Erythroblast (primary cell): ENCODE measurements at regions not wholly inside any gene's neighbourhood (a gene's known extent, or its start where the extent isn't known, plus 50 kb on each side); places are given as distances from the start of the nearest gene placed in this dataset.

Source experiments
- DNase-seq, 2 experiments: peaks; one replicate each; lab custom pipeline; 2025; lab: John Stamatoyannopoulos, UW
- GATA1 ChIP-seq: IDR thresholded peaks from 2 replicates; pipeline ENCODE4 v1.6.1; 2011; ENCODE audit warnings: low read depth, mild to moderate bottlenecking, control low read depth, low read length, moderate library complexity
- POLR2A ChIP-seq: IDR thresholded peaks from 2 replicates; pipeline ENCODE4 v1.6.1; 2011; ENCODE audit warnings: mild to moderate bottlenecking, low read length

DNA sequence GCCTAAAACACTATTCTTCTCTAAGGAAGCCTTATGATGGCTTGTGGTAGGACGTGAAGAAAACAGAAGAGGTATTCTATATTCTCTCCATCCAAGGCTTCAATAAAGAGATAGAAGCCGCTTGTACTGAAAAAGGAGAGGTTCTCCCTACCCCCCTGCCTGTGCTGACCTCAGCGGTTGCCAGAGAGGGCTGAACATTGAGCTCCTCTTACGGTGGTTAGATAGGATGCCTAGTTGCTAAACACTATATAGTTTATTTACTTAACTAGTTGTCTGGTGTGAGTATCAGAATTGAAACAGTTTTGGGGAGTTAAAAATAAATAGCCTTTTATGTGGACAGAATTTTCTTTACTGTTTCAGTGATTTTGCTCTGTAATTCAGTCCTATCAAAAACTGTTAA, 112.2 kb downstream of the TFPI2 start:
- TF ChIP-seq POLR2A (no peak), GATA1 (no peak)
- DNase-seq: no peak

DNA sequence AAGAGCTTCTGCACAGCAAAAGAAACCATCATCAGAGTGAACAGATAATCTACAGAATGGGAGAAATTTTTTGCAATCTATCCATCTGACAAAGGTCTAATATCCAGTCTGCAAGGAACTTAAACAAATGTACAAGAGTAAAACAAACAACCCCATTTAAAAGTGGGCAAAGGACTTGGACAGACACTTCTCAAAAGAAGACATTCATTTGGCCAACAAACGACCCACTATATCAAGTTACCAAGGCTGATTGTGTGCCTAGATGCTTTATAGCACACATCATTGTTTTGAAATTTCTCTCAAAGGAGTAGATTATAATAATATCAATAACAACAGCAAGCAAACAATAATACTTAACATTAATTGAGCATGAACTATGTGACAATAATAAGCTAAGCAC, 117.1 kb downstream of the TFPI2 start:
- DNase-seq: no peak
- TF ChIP-seq GATA1 (no peak), POLR2A (no peak)

GRCh38 chr7:93765475-93765874, 125.1 kb downstream of the TFPI2 start:
- TF ChIP-seq GATA1: no peak
- TF ChIP-seq POLR2A: no peak
- DNase-seq: no peak

DNA sequence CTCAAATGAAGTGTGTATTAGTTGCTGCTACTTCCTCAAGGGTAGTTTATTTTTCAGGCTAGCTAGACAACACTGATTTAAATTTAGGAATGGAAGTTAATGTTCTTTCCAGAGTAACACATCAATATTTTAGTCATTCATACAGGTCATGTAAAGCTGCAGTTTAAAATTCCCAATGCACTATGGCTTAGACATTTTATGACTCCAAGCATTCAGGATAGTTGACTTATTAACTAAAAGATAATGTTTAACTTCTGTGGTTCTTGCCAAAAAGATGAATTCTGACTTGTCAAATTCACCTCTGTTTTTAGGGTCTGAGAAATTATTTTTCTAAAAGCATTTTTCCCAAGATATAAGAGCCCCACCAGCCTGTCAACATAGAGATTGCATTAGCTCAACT, 131.9 kb downstream of the TFPI2 start:
- no peak for DNase-seq

GRCh38 chr7:93757426-93757825, 133.1 kb downstream of the TFPI2 start:
- no peak for DNase-seq

More for the DNA sequence above, 131.9 kb downstream of the TFPI2 start:
- no peak for TF ChIP-seq POLR2A
- no peak for TF ChIP-seq GATA1

GRCh38 chr7:93756890-93757289, 133.7 kb downstream of the TFPI2 start:
- no peak for DNase-seq
- no peak for TF ChIP-seq POLR2A
- TF ChIP-seq GATA1: no peak

More at GRCh38 chr7:93757426-93757825, 133.1 kb downstream of the TFPI2 start:
- TF ChIP-seq POLR2A (no peak), GATA1 (no peak)

- TF ChIP-seq GATA1 (no peak), POLR2A (no peak)
- no peak for DNase-seq
Measured at GRCh38 chr7:93751421-93751820, 139.1 kb downstream of the TFPI2 start.

GRCh38 chr7:93750986-93751385, 139.6 kb downstream of the TFPI2 start:
- TF ChIP-seq POLR2A: no peak
- TF ChIP-seq GATA1: no peak
- no peak for DNase-seq

DNA sequence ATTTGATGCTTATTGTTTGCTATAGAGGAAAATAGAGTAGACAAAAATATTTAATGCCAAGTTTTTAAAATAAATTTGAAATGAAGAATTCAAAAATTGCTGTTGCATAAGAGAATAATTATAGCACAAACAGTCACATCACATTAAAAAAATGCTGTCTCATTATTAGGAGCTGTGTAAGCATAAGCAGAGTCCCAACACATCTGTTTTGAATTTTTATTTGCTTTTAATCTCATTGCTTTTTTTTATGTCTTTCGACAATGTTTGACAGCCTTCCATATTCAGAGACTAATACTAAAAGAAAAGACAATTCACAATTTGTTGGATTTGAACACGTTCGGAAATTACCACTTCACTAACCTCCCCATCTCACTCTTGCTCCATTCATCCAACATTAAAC, 143.5 kb downstream of the TFPI2 start:
- TF ChIP-seq POLR2A: no peak
- no peak for TF ChIP-seq GATA1
- no peak for DNase-seq

DNA sequence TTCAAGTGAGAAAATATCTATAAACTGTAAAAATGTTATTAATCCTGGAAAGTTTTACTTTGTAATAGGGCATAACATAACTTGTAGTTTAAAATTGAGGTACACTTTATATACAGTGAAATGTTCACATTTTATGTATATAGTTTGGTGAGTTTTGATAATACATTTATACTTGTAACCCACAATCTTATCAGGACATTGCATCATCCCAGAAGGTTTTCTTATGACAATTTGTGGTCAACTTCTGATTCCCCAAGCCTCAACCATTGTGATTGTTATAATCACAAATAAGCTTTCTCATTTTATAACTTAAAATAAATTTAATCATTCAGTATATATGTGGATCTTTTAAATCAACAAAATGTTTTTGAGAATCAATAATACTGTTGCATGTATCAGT, 151.1 kb downstream of the TFPI2 start:
- TF ChIP-seq GATA1 (no peak), POLR2A (no peak)
- no peak for DNase-seq

GRCh38 chr7:93737953-93738352, 152.6 kb downstream of the TFPI2 start:
- TF ChIP-seq POLR2A (no peak), GATA1 (no peak)
- no peak for DNase-seq

- TF ChIP-seq POLR2A (no peak), GATA1 (no peak)
- DNase-seq: no peak
Measured at GRCh38 chr7:93736668-93737369, 153.7 kb downstream of the TFPI2 start.

GRCh38 chr7:93728292-93728691, 153.8 kb upstream of the CALCR start:
- no peak for DNase-seq
- TF ChIP-seq POLR2A (no peak), GATA1 (no peak)

- DNase-seq: no peak
- TF ChIP-seq POLR2A (no peak), GATA1 (no peak)
Measured at GRCh38 chr7:93725954-93726353, 151.4 kb upstream of the CALCR start.

DNA sequence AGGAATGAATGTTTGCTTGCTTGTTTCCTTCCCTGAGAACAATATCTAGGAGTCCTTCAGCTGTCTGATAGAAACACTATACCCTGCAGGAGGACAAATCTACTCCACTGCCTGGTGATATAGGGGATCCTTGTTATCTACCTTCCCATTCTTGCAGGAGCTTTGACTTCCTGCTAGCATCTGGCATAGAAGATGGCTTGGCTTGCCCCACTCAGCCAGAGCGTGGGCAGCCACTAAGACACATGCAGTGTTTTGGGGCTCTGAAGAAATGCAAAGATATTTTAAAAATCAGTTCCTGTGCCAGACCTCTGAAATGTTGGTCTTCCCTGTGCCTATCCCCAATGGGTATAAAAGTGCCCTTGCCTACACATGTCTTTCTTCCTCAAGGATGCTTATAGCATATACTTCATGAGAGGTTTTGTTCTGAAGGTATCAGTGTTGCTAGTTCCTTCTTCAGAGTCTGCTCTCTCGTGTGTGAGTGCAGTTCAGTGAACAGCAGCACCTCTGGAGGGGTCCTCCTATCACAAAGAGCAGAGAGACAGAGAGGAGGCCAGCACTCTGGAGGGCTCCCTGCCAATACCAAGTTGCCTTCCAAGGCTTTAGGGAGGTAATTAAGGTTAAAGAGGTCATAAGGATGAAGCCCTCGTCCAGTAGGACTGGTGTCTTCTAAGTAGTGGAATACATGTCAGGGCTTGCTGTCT, 149.1 kb upstream of the CALCR start:
- TF ChIP-seq POLR2A (no peak), GATA1 (no peak)
- no peak for DNase-seq
